Smooth muscle cell (in vitro differentiated cells): ENCODE measurements at regions not wholly inside any gene's neighbourhood (a gene's known extent, or its start where the extent isn't known, plus 50 kb on each side); places are given as distances from the start of the nearest gene placed in this dataset.

Source experiments
- DNase-seq: peaks from one replicate; lab custom pipeline; 2025; ENCODE audit not compliant: unreplicated experiment; lab: John Stamatoyannopoulos, UW
- H2AFZ ChIP-seq: fragments of 200-600 bp; sonication (generic); 2 replicates; pipeline ENCODE4 v1.6.0; 2016; ENCODE audit warnings: antibody characterized with exemption, low read depth, mild to moderate bottlenecking
- H3F3A ChIP-seq: fragments of 200-600 bp; sonication (generic); 2 replicates; pipeline ENCODE4 v1.6.0; 2017; ENCODE audit warnings: antibody characterized with exemption, low read depth
- H3K27ac ChIP-seq: fragments of 200-600 bp; sonication (generic); 2 replicates; pipeline ENCODE4 v1.5.1; 2016; ENCODE audit warnings: low read depth, mild to moderate bottlenecking
- H3K27me3 ChIP-seq: fragments of 200-600 bp; sonication (generic); 2 replicates; pipeline ENCODE4 v1.6.1; 2016; ENCODE audit warnings: low read depth, mild to moderate bottlenecking
- H3K36me3 ChIP-seq: fragments of 200-600 bp; sonication (generic); 2 replicates; pipeline ENCODE4 v1.5.1; 2016; ENCODE audit warnings: low read depth
- H3K4me1 ChIP-seq: fragments of 200-600 bp; sonication (generic); 2 replicates; pipeline ENCODE4 v1.5.1; 2016; ENCODE audit warnings: low read depth
- H3K4me2 ChIP-seq: fragments of 200-600 bp; sonication (generic); 2 replicates; pipeline ENCODE4 v1.6.0; 2016; ENCODE audit warnings: mild to moderate bottlenecking
- H3K4me3 ChIP-seq: fragments of 200-600 bp; sonication (generic); 2 replicates; pipeline ENCODE4 v1.5.1; 2016; ENCODE audit warnings: mild to moderate bottlenecking
- H3K79me2 ChIP-seq: fragments of 200-600 bp; sonication (generic); 2 replicates; pipeline ENCODE4 v1.6.0; 2016; ENCODE audit warnings: low read depth, mild to moderate bottlenecking
- H3K9ac ChIP-seq: fragments of 200-600 bp; sonication (generic); 2 replicates; pipeline ENCODE4 v1.6.0; 2016; ENCODE audit warnings: low read depth
- H3K9me3 ChIP-seq: fragments of 200-600 bp; sonication (generic); replicated peaks from 2 replicates; pipeline ENCODE4 v1.5.1; 2016; ENCODE audit warnings: low read depth
- H4K20me1 ChIP-seq: fragments of 200-600 bp; sonication (generic); 2 replicates; pipeline ENCODE4 v1.6.0; 2016; ENCODE audit warnings: low read depth
- WGBS: methylation state at CpG from one replicate; pipeline ENCODE4 v1.1.7; 2016; ENCODE audit warnings: low lambda C conversion rate; 5-methylcytosine and 5-hydroxymethylcytosine counted together
- TF ChIP-seq, protein P1 (sequence below): fragments of 200-600 bp; sonication (generic); IDR thresholded peaks from 2 replicates; pipeline ENCODE4 v1.5.1; 2017; ENCODE audit warnings: borderline replicate concordance, mild to moderate bottlenecking, antibody characterized with exemption; ENCODE audit not compliant: insufficient read depth, poor library complexity, severe bottlenecking

DNA sequence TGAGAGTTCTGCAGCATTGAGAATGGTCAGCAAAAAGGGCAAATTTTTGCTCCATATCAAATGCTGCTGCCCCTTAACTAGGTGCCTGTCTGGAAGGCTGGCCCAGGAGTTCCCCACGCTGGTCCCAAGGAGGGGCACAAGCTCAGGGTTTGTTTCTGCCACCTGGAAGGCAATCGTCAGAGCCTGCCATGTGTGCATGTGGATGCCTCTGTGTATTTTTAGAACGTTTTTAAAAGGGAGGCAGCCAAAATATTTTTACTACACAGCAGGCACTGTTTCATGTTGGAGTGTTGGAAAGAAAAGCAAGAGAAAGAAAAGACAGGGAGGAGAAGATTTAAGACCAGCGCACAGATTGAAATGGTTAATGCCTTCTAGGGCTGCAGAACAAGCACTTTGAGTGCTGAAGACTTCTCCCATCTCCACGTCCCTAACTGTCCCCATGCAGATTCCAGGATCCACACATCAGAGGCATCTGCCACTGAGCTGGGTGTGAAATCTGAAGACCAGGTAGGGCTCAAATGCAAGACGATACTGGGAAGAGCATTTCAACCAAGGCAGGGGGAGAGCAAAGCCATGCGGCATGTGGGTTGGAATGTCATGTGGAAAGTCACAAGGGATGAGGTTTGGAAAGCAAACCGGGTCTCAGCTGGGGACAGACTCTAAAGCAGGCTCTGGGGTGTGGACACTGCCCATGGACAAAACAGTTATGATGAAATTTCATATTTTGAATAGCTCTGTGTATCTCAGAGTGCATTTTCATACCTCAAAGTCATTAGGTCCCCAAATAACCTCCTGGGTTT, 557.2 kb downstream of the BCL11B start:
- no peaks in the 10 kb centered on the region for H3K79me2 ChIP-seq
- no peak for DNase-seq
- H4K20me1 ChIP-seq, result no peaks in the 10 kb centered on the region
- H3K9me3 ChIP-seq, result no peaks in the 10 kb centered on the region
- H3K4me3 ChIP-seq, result no peak overlapping the region
- no peaks in the 10 kb centered on the region for H3K36me3 ChIP-seq
- H3K4me1 ChIP-seq, result no peaks in the 10 kb centered on the region
- H3K9ac ChIP-seq, result no peak overlapping the region
- WGBS, result 77% methylated on average over 8 of the region's 8 CpGs
- TF ChIP-seq, protein P1, sequence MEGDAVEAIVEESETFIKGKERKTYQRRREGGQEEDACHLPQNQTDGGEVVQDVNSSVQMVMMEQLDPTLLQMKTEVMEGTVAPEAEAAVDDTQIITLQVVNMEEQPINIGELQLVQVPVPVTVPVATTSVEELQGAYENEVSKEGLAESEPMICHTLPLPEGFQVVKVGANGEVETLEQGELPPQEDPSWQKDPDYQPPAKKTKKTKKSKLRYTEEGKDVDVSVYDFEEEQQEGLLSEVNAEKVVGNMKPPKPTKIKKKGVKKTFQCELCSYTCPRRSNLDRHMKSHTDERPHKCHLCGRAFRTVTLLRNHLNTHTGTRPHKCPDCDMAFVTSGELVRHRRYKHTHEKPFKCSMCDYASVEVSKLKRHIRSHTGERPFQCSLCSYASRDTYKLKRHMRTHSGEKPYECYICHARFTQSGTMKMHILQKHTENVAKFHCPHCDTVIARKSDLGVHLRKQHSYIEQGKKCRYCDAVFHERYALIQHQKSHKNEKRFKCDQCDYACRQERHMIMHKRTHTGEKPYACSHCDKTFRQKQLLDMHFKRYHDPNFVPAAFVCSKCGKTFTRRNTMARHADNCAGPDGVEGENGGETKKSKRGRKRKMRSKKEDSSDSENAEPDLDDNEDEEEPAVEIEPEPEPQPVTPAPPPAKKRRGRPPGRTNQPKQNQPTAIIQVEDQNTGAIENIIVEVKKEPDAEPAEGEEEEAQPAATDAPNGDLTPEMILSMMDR, result no peak
- H3K27ac ChIP-seq, result no peak overlapping the region
- H3K27me3 ChIP-seq, result no peaks in the 10 kb centered on the region
- H3F3A ChIP-seq, result no peaks in the 10 kb centered on the region
- H3K4me2 ChIP-seq, result no peak overlapping the region
- no peak overlapping the region for H2AFZ ChIP-seq

GRCh38 chr14:98716133-98716532, 555.9 kb downstream of the BCL11B start:
- no peaks in the 10 kb centered on the region for H3K27me3 ChIP-seq
- no peaks in the 10 kb centered on the region for H4K20me1 ChIP-seq
- no peaks in the 10 kb centered on the region for H3K4me1 ChIP-seq
- H3K4me3 ChIP-seq, result no peak overlapping the region
- H3K9ac ChIP-seq, result no peak overlapping the region
- TF ChIP-seq, protein P1, result no peak
- no peak overlapping the region for H2AFZ ChIP-seq
- no peak overlapping the region for H3K4me2 ChIP-seq
- H3K36me3 ChIP-seq, result no peaks in the 10 kb centered on the region
- no peak for DNase-seq
- WGBS, result 96% methylated on average over 7 of the region's 7 CpGs
- no peaks in the 10 kb centered on the region for H3F3A ChIP-seq
- H3K79me2 ChIP-seq, result no peaks in the 10 kb centered on the region
- no peaks in the 10 kb centered on the region for H3K9me3 ChIP-seq
- H3K27ac ChIP-seq, result no peak overlapping the region

DNA sequence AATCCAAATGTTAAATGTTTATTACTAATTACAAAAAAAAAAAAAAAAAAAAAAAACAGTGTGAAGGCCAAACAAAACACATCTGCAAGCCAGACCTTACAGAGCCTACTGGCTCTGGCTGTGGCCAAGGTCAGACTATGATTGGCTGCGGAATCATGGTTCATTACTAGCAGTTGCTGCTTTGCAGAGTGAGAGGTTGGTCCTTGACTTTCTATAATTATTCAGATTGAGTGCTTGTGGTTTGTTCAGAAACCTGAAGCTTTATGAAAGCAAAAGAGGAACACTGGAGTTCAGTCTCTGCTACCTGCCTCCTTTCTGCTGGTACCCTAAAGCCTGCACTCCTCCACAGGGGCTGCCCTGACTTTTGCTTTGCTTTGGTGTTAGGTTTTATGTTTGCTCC, 550.9 kb downstream of the BCL11B start:
- H3K27ac ChIP-seq, result no peak overlapping the region
- no peak overlapping the region for H3K4me2 ChIP-seq
- DNase-seq, result no peak
- H3K9ac ChIP-seq, result no peak overlapping the region
- H4K20me1 ChIP-seq, result no peaks in the 10 kb centered on the region
- no peaks in the 10 kb centered on the region for H3F3A ChIP-seq
- WGBS, result 100% methylated on average over 1 of the region's 1 CpG
- peaks cover 8% of the 10 kb centered on the region for H3K4me1 ChIP-seq
- H3K79me2 ChIP-seq, result no peaks in the 10 kb centered on the region
- TF ChIP-seq, protein P1, result no peak
- no peak overlapping the region for H3K4me3 ChIP-seq
- peaks cover 2% of the 10 kb centered on the region for H3K27me3 ChIP-seq
- no peaks in the 10 kb centered on the region for H3K36me3 ChIP-seq
- H2AFZ ChIP-seq, result no peak overlapping the region
- H3K9me3 ChIP-seq, result no peaks in the 10 kb centered on the region

- no peak overlapping the region for H3K9ac ChIP-seq
- H2AFZ ChIP-seq, result peak overlapping the region; percentile 60
- no peaks in the 10 kb centered on the region for H4K20me1 ChIP-seq
- 29% methylated on average over 9 of the region's 9 CpGs for WGBS
- H3K4me3 ChIP-seq, result no peak overlapping the region
- no peaks in the 10 kb centered on the region for H3K9me3 ChIP-seq
- H3K27me3 ChIP-seq, result peaks cover 2% of the 10 kb centered on the region
- no peak for DNase-seq
- H3K4me1 ChIP-seq, result peaks cover 8% of the 10 kb centered on the region
- no peak overlapping the region for H3K27ac ChIP-seq
- H3F3A ChIP-seq, result no peaks in the 10 kb centered on the region
- no peaks in the 10 kb centered on the region for H3K36me3 ChIP-seq
- H3K4me2 ChIP-seq, result peak overlapping the region; percentile 65
- TF ChIP-seq, protein P1, result no peak
- H3K79me2 ChIP-seq, result no peaks in the 10 kb centered on the region
Measured at GRCh38 chr14:98724734-98725133, 547.3 kb downstream of the BCL11B start.
